GM12878 (cell line): ENCODE measurements at regions not wholly inside any gene's neighbourhood (a gene's known extent, or its start where the extent isn't known, plus 50 kb on each side); places are given as distances from the start of the nearest gene placed in this dataset.

ENCODE experiments used
- ATAC-seq: fragments of 200-7000 bp; cut with Tn5 transposase; 3 replicates; pipeline ENCODE4 v1.9.1; 2020; ENCODE audit warnings: mild to moderate bottlenecking, moderate library complexity
- BruUV-seq: library from RNA; stranded (reverse); fragments of 400-500 nt; replicated peaks from 2 replicates; lab custom pipeline; 2021; lab: Mats Ljungman, UMichigan
- CTCF ChIA-PET: fragments of 300-600 bp; sonication (Branson Sonifier 250); formaldehyde crosslinking; extraction: SDS; loops from one replicate; lab custom pipeline; 2021; ENCODE audit warnings: inconsistent platforms; lab: Yijun Ruan, JAX
- POLR2A ChIA-PET: fragments of 350-600 bp; formaldehyde crosslinking; extraction: SDS; loops from one replicate; lab custom pipeline; 2021; ENCODE audit warnings: inconsistent platforms; lab: Charles Lee
- RAD21 ChIA-PET: fragments of 300-600 bp; sonication (Branson Sonifier 250); formaldehyde crosslinking; loops from one replicate; lab custom pipeline; 2023; ENCODE audit warnings: antibody characterized with exemption; ENCODE audit not compliant: unreplicated experiment; lab: Charles Lee
- SMC1A ChIA-PET: fragments of 300-600 bp; sonication (Branson Sonifier 250); formaldehyde crosslinking; loops from one replicate; lab custom pipeline; 2023; ENCODE audit not compliant: unreplicated experiment, uncharacterized antibody; lab: Charles Lee
- DNase-seq: peaks from one replicate; pipeline ENCODE4 v3.0.0-alpha.2; 2011; ENCODE audit warnings: low read depth, low spot score
- FAIRE-seq: peaks from 3 replicates; lab custom pipeline; 2011; peaks lifted over from hg19 to GRCh38; lab: Jason Lieb, UNC
- H2AFZ ChIP-seq: 2 replicates; pipeline ENCODE4 v1.6.0; 2011; ENCODE audit warnings: low read depth, low read length, control low read depth; ENCODE audit not compliant: control insufficient read depth
- H3K27ac ChIP-seq: 2 replicates; pipeline ENCODE4 v1.5.1; 2011; ENCODE audit warnings: control low read depth; ENCODE audit not compliant: control insufficient read depth, insufficient read depth
- H3K27me3 ChIP-seq, 2 experiments: replicated peaks in 1 of 2; 2 replicates each; pipeline versions ENCODE4 v1.6.0 to v1.6.1; 2011; ENCODE audit warnings: low read length in 1 of 2; ENCODE audit not compliant: control insufficient read depth in 2 of 2, insufficient read depth in 2 of 2
- H3K36me3 ChIP-seq, 2 experiments: 2 replicates each; pipeline ENCODE4 v1.5.1; 2011; ENCODE audit warnings: low read length in 1 of 2; ENCODE audit not compliant: control insufficient read depth in 2 of 2, insufficient read depth in 2 of 2
- H3K4me1 ChIP-seq: 2 replicates; pipeline ENCODE4 v1.6.1; 2011; ENCODE audit warnings: mild to moderate bottlenecking, low read length, moderate library complexity, mixed read lengths; ENCODE audit not compliant: control insufficient read depth, insufficient read depth
- H3K4me2 ChIP-seq: 2 replicates; pipeline ENCODE4 v1.6.0; 2011; ENCODE audit warnings: control low read depth; ENCODE audit not compliant: control insufficient read depth, insufficient read depth
- H3K4me3 ChIP-seq: fragments of 200-600 bp; sonication (generic); 2 replicates; pipeline ENCODE4 v1.5.1; 2016
- H3K79me2 ChIP-seq: 2 replicates; pipeline ENCODE4 v1.6.0; 2011; ENCODE audit warnings: low read length; ENCODE audit not compliant: control insufficient read depth, insufficient read depth
- H3K9ac ChIP-seq: 2 replicates; pipeline ENCODE4 v1.8.0; 2011; ENCODE audit warnings: low read length, control low read depth, mixed read lengths; ENCODE audit not compliant: control insufficient read depth, insufficient read depth
- H3K9me3 ChIP-seq: replicated peaks from 3 replicates; pipeline ENCODE4 v1.5.1; 2011; ENCODE audit warnings: mild to moderate bottlenecking, low read length; ENCODE audit not compliant: control insufficient read depth, insufficient read depth
- H4K20me1 ChIP-seq: 2 replicates; pipeline ENCODE4 v1.6.0; 2011; ENCODE audit not compliant: control insufficient read depth, insufficient read depth
- CEBPZ ChIP-seq: fragments of 150-350 bp; IDR thresholded peaks from 2 replicates; pipeline ENCODE4 v1.6.1; 2016; ENCODE audit warnings: low read depth, low read length
- JUNB ChIP-seq: IDR thresholded peaks from 2 replicates; pipeline ENCODE4 v1.6.1; 2016; ENCODE audit warnings: antibody characterized with exemption, mild to moderate bottlenecking
- POLR2AphosphoS5 ChIP-seq: IDR thresholded peaks from 2 replicates; pipeline ENCODE4 v1.6.1; 2011; ENCODE audit warnings: mild to moderate bottlenecking, low read length, inconsistent platforms
- RCOR1 ChIP-seq: conservative IDR thresholded peaks from 2 replicates; pipeline ENCODE4 v1.6.1; 2012; ENCODE audit warnings: low read depth, low read length, improper control_type of control experiment
- SIX5 ChIP-seq: IDR thresholded peaks from 2 replicates; pipeline ENCODE4 v1.6.1; 2011; ENCODE audit warnings: mild to moderate bottlenecking, low read depth, low read length, moderate library complexity; ENCODE audit not compliant: severe bottlenecking
- SMC3 ChIP-seq: IDR thresholded peaks from 2 replicates; pipeline ENCODE4 v1.6.1; 2011; ENCODE audit warnings: low read length, improper control_type of control experiment, borderline replicate concordance
- SREBF1 ChIP-seq: IDR thresholded peaks from 2 replicates; pipeline ENCODE4 v1.6.1; 2012; ENCODE audit warnings: mild to moderate bottlenecking, low read length
- SRF ChIP-seq, 2 experiments: IDR thresholded peaks; 2 replicates each; pipeline ENCODE4 v1.6.1; 2011; ENCODE audit warnings: low read depth in 2 of 2, low read length in 2 of 2, mild to moderate bottlenecking in 1 of 2, moderate library complexity in 1 of 2
- SUZ12 ChIP-seq: fragments of 200-600 bp; sonication (generic); IDR thresholded peaks from one replicate; pipeline ENCODE4 v1.6.1; 2018; ENCODE audit warnings: antibody characterized with exemption, mild to moderate bottlenecking; ENCODE audit not compliant: unreplicated experiment
- WRNIP1 ChIP-seq: IDR thresholded peaks from 2 replicates; pipeline ENCODE4 v1.6.1; 2011; ENCODE audit warnings: low read depth, low read length, improper control_type of control experiment, borderline replicate concordance
- ZNF592 ChIP-seq: fragments of 450-650 bp; IDR thresholded peaks from 2 replicates; pipeline ENCODE4 v1.6.1; 2017; ENCODE audit warnings: mild to moderate bottlenecking, moderate library complexity
- ZNF687 ChIP-seq: fragments of 450-650 bp; IDR thresholded peaks from 2 replicates; pipeline ENCODE4 v1.6.1; 2017; ENCODE audit warnings: mild to moderate bottlenecking, moderate library complexity
- WGBS: methylation state at CpG from one replicate; pipeline ENCODE4 v1.1.6; 2016; ENCODE audit warnings: low lambda C conversion rate; ENCODE audit not compliant: insufficient replicate concordance, insufficient coverage; ENCODE audit errors: missing lambda C conversion rate; 5-methylcytosine and 5-hydroxymethylcytosine counted together
- in situ Hi-C: fragments of 300-500 bp; cut with MboI; formaldehyde crosslinking; loops from 9 replicates; pipeline ENCODE4 v1.14.3; 2018; ENCODE audit warnings: mixed read lengths
- intact Hi-C: fragments of 100-400 bp; cut with micrococcal nuclease; formaldehyde crosslinking; loops from one replicate; pipeline ENCODE4 v1.14.2; 2022; ENCODE audit not compliant: unreplicated experiment

GRCh38 chr4:133776961-133777360 lies 424.6 kb downstream of the PABPC4L start:
- in situ Hi-C loops: no loop called here
- Histone ChIP-seq H3K27ac (no peak overlapping the region), H3K9me3 (no peaks in the 10 kb centered on the region), H2AFZ (no peak overlapping the region), H3K9ac (no peak overlapping the region), H3K79me2 (no peaks in the 10 kb centered on the region), H3K4me3 (no peak overlapping the region), H3K4me1 (no peaks in the 10 kb centered on the region), H4K20me1 (no peaks in the 10 kb centered on the region), H3K36me3 (no peaks in the 10 kb centered on the region), H3K27me3 (no peaks in the 10 kb centered on the region), H3K4me2 (no peak overlapping the region)
- intact Hi-C loops: no loop called here
- DNase-seq (no peak), ATAC-seq (no peak), FAIRE-seq (no peak)
- RAD21 ChIA-PET: no interaction called here
- CTCF ChIA-PET: interaction anchor here (0.7 to 1.2 kb wide), 2 partner anchors 9 to 13 kb away, joined by 3 to 4 read pairs; no protein-coding TSS in a partner anchor
- 28% methylated on average over 4 of the region's 4 CpGs for whole genome bisulfite sequencing
- no TSS peak for BruUV-seq
- POLR2A ChIA-PET: no interaction called here
- SMC1A ChIA-PET: interaction anchor here (0.9 kb wide), 1 partner anchor 20 kb away, joined by 5 read pairs; no protein-coding TSS in a partner anchor
- no peak for TF ChIP-seq SUZ12
- no peak for TF ChIP-seq SRF (IDR thresholded peaks at IDR 0.05; ENCODE audit: low read depth in 2 of 2, low read length in 2 of 2)
- no peak for TF ChIP-seq SIX5
- TF ChIP-seq SREBF1: no peak
- no peak for TF ChIP-seq WRNIP1
- TF ChIP-seq SMC3: no peak
- TF ChIP-seq ZNF592: no peak
- TF ChIP-seq RCOR1: no peak
- no peak for TF ChIP-seq CEBPZ
- no peak for TF ChIP-seq JUNB
- no peak for TF ChIP-seq POLR2AphosphoS5
- no peak for TF ChIP-seq ZNF687
